Large intestine (tissue), 3 donors: ENCODE measurements at regions not wholly inside any gene's neighbourhood (a gene's known extent, or its start where the extent isn't known, plus 50 kb on each side); places are given as distances from the start of the nearest gene placed in this dataset.

ENCODE experiments used
- DNase-seq, 2 donors: peaks; one replicate each; pipeline versions ENCODE4 v3.0.0 to v3.0.0-alpha.2; 2013
- H3K27ac ChIP-seq: one replicate; pipeline ENCODE4 v1.5.1; 2013; ENCODE audit warnings: low read length
- H3K27me3 ChIP-seq: 2 replicates; pipeline ENCODE4 v1.6.1; 2013; ENCODE audit warnings: low read length; ENCODE audit not compliant: control insufficient read depth, insufficient read depth
- H3K36me3 ChIP-seq: 2 replicates; pipeline ENCODE4 v1.6.1; 2013; ENCODE audit warnings: low read length; ENCODE audit not compliant: control insufficient read depth, insufficient read depth
- H3K4me1 ChIP-seq: one replicate; pipeline ENCODE4 v1.6.1; 2013; ENCODE audit warnings: low read length; ENCODE audit not compliant: control insufficient read depth, insufficient read depth
- H3K4me3 ChIP-seq: one replicate; pipeline ENCODE4 v1.5.1; 2013; ENCODE audit warnings: low read length
- H3K9me3 ChIP-seq: one replicate; pipeline ENCODE4 v1.6.1; 2013; ENCODE audit warnings: mild to moderate bottlenecking, low read depth, low read length, moderate library complexity; ENCODE audit not compliant: control insufficient read depth
- whole genome bisulfite sequencing: methylation state at CpG from one replicate; pipeline ENCODE4 v1.1.5; 2013; ENCODE audit warnings: low lambda C conversion rate; ENCODE audit not compliant: insufficient coverage; 5-methylcytosine and 5-hydroxymethylcytosine counted together

- Histone ChIP-seq H3K4me3 (no peak overlapping the region), H3K9me3 (no peaks in the 10 kb centered on the region), H3K36me3 (no peaks in the 10 kb centered on the region), H3K4me1 (no peaks in the 10 kb centered on the region), H3K27ac (no peak overlapping the region), H3K27me3 (no peaks in the 10 kb centered on the region)
- DNase-seq: no peak
- no CpG with 5 or more reads among the region's 2 CpGs for WGBS
Measured at GRCh38 chrX:143455046-143455445, 62.2 kb downstream of the SPANXN3 start.

- no CpG with 5 or more reads among the region's 7 CpGs for WGBS
Measured at GRCh38 chrX:143437439-143437838, 79.8 kb downstream of the SPANXN3 start.

GRCh38 chrX:143435916-143436315 lies 81.4 kb downstream of the SPANXN3 start:
- no peak overlapping the region for H3K27ac ChIP-seq
- H3K4me1 ChIP-seq: no peaks in the 10 kb centered on the region
- no peaks in the 10 kb centered on the region for H3K9me3 ChIP-seq
- no peaks in the 10 kb centered on the region for H3K36me3 ChIP-seq
- H3K27me3 ChIP-seq: no peaks in the 10 kb centered on the region
- H3K4me3 ChIP-seq: no peak overlapping the region
- no CpG with 5 or more reads among the region's 2 CpGs for WGBS
- no peak for DNase-seq

More at GRCh38 chrX:143437439-143437838, 79.8 kb downstream of the SPANXN3 start:
- Histone ChIP-seq H3K27ac (no peak overlapping the region), H3K4me1 (no peaks in the 10 kb centered on the region), H3K9me3 (no peaks in the 10 kb centered on the region), H3K4me3 (no peak overlapping the region), H3K27me3 (no peaks in the 10 kb centered on the region), H3K36me3 (no peaks in the 10 kb centered on the region)
- DNase-seq: peak; percentile 2 to 3

GRCh38 chrX:143429811-143430210 lies 87.5 kb downstream of the SPANXN3 start:
- no peak overlapping the region for H3K4me3 ChIP-seq
- no CpG with 5 or more reads among the region's 4 CpGs for WGBS
- no peak for DNase-seq
- H3K27me3 ChIP-seq: no peaks in the 10 kb centered on the region
- H3K4me1 ChIP-seq: no peaks in the 10 kb centered on the region
- H3K9me3 ChIP-seq: no peaks in the 10 kb centered on the region
- no peak overlapping the region for H3K27ac ChIP-seq
- no peaks in the 10 kb centered on the region for H3K36me3 ChIP-seq

GRCh38 chrX:143429131-143429530 lies 88.1 kb downstream of the SPANXN3 start:
- Histone ChIP-seq H3K36me3 (no peaks in the 10 kb centered on the region), H3K4me3 (no peak overlapping the region)

GRCh38 chrX:143401160-143401559 lies 116.1 kb downstream of the SPANXN3 start:
- Histone ChIP-seq H3K4me1 (no peaks in the 10 kb centered on the region), H3K27me3 (no peaks in the 10 kb centered on the region), H3K4me3 (no peak overlapping the region), H3K36me3 (no peaks in the 10 kb centered on the region), H3K27ac (no peak overlapping the region), H3K9me3 (no peaks in the 10 kb centered on the region)
- no peak for DNase-seq
- WGBS: 63% methylated on average over 2 of the region's 6 CpGs

More at GRCh38 chrX:143429131-143429530, 88.1 kb downstream of the SPANXN3 start:
- no peak for DNase-seq
- Histone ChIP-seq H3K27me3 (no peaks in the 10 kb centered on the region), H3K4me1 (no peaks in the 10 kb centered on the region), H3K27ac (no peak overlapping the region), H3K9me3 (no peaks in the 10 kb centered on the region)
- no CpG with 5 or more reads among the region's 5 CpGs for WGBS

- Histone ChIP-seq H3K36me3 (no peaks in the 10 kb centered on the region), H3K27ac (no peak overlapping the region), H3K27me3 (no peaks in the 10 kb centered on the region), H3K4me1 (no peaks in the 10 kb centered on the region), H3K4me3 (no peak overlapping the region), H3K9me3 (no peaks in the 10 kb centered on the region)
- no CpG with 5 or more reads among the region's 2 CpGs for WGBS
- no peak for DNase-seq
Measured at GRCh38 chrX:143378851-143379250, 138.4 kb downstream of the SPANXN3 start.

GRCh38 chrX:143363419-143363818 lies 153.9 kb downstream of the SPANXN3 start:
- H3K27ac ChIP-seq: no peak overlapping the region
- H3K9me3 ChIP-seq: no peaks in the 10 kb centered on the region
- no CpG with 5 or more reads among the region's 3 CpGs for WGBS

GRCh38 chrX:143340190-143340589 lies 177.1 kb downstream of the SPANXN3 start:
- Histone ChIP-seq H3K9me3 (no peaks in the 10 kb centered on the region), H3K27ac (no peak overlapping the region), H3K36me3 (no peaks in the 10 kb centered on the region), H3K4me3 (no peak overlapping the region), H3K4me1 (no peaks in the 10 kb centered on the region), H3K27me3 (no peaks in the 10 kb centered on the region)
- no CpG with 5 or more reads among the region's 1 CpG for WGBS
- DNase-seq: no peak

More at GRCh38 chrX:143363419-143363818, 153.9 kb downstream of the SPANXN3 start:
- H3K4me1 ChIP-seq: no peaks in the 10 kb centered on the region
- no peak for DNase-seq
- H3K27me3 ChIP-seq: no peaks in the 10 kb centered on the region
- no peak overlapping the region for H3K4me3 ChIP-seq
- no peaks in the 10 kb centered on the region for H3K36me3 ChIP-seq

GRCh38 chrX:143336261-143336660 lies 181.0 kb downstream of the SPANXN3 start:
- H3K4me3 ChIP-seq: no peak overlapping the region
- no CpG with 5 or more reads among the region's 1 CpG for WGBS

GRCh38 chrX:143319526-143319925 lies 197.7 kb downstream of the SPANXN3 start:
- no peak overlapping the region for H3K4me3 ChIP-seq
- no peaks in the 10 kb centered on the region for H3K36me3 ChIP-seq
- DNase-seq: no peak
- H3K27ac ChIP-seq: no peak overlapping the region
- H3K9me3 ChIP-seq: no peaks in the 10 kb centered on the region
- no peaks in the 10 kb centered on the region for H3K4me1 ChIP-seq
- H3K27me3 ChIP-seq: no peaks in the 10 kb centered on the region
- no CpG with 5 or more reads among the region's 6 CpGs for WGBS

More at GRCh38 chrX:143336261-143336660, 181.0 kb downstream of the SPANXN3 start:
- H3K36me3 ChIP-seq: no peaks in the 10 kb centered on the region
- no peaks in the 10 kb centered on the region for H3K4me1 ChIP-seq
- H3K27ac ChIP-seq: no peak overlapping the region
- no peaks in the 10 kb centered on the region for H3K27me3 ChIP-seq
- DNase-seq: no peak
- no peaks in the 10 kb centered on the region for H3K9me3 ChIP-seq
